ENCODE measurements at regions not wholly inside any gene's neighbourhood (a gene's known extent, or its start where the extent isn't known, plus 50 kb on each side); places are given as distances from the start of the nearest gene placed in this dataset.

DNA sequence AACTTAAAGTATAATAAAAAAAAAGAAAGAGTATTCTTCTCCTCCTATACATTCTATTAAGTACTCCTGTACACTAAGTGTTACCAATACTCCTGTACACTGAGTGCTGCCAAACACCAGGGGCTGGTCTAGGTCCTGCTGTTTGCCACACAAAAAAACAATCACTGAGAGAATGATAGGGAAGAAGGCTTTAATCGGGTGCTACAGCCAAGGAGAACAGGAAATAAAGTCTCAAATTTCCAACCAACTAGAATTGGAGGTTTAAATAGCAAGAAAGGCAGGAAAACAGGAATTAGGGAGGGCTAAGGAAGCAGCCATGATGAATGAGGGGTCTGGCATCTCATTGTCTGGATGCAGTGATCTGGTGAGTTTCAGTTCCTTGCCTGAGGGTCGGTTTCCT is 239.8 kb downstream of the ZNF674 start:
- no peak for DNase-seq (ENCODE audit: low read depth in 2 of 3, low spot score in 2 of 3)

- no peak for DNase-seq (ENCODE audit: low read depth in 2 of 3, low spot score in 2 of 3)
These were observed 243.3 kb downstream of the ZNF674 start for GRCh38 chrX:46301903-46302302.

DNA sequence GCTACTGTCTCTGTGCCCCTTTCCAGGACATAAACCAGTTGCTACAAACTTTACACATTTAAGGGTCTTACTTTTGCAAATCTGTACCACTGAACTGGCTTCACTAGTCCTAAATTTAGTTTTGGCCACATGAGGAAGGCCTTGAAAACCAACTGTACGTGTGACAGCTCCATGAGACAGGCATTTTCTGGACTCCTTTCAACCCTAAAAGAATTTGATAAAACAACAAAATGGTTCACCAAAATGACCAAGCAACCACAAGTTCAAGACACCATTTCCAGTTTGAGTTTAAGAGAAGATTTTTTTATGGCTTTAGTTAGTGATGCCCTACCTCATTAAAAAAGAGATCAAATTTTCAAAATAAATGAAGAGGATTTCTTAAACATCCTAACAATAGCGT is 246.4 kb downstream of the ZNF674 start:
- DNase-seq (ENCODE audit: low read depth in 2 of 3, low spot score in 2 of 3), result no peak

DNA sequence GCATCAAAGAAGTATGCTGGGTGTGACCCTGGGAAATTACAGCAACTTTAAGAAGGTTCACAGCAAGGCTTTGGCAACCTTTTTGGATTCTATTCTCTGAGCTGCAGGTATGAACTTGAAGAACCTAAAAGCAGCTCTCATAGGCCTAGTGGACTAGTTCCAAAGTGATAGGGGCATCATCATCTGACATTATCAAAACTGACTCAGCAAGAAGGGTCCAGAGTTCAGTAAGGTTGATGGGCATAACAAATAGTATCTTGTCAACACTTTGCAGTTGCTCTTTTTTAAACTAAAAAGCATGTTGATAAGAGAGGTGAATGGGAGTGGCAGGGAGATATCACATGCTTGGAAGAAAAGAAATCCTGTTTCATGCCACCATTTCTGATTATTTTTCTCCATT is 249.3 kb downstream of the ZNF674 start:
- DNase-seq (ENCODE audit: low read depth in 2 of 3, low spot score in 2 of 3), result no peak

- no peak for DNase-seq (ENCODE audit: low read depth in 2 of 3, low spot score in 2 of 3)
These were observed 251.0 kb downstream of the ZNF674 start for GRCh38 chrX:46294234-46294633.

DNA sequence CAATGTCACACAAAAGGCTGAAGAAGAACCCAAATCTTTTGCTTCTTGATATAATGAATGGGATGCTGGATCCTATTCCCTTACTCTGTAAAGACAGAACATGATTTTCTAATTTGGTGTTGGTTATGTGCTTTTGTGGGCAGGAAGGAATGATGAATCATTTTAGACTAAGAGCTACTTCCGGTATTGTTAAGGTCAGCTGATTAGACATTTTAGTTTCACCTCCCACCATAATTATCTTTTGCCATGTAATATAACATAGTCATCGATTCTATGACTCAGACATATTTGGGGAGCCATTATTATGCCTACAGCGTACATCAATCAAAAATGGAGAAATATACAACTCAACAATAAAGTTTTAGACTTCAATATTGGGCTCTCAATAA is 265.3 kb downstream of the ZNF674 start:
- DNase-seq (ENCODE audit: low read depth in 2 of 3, low spot score in 2 of 3), result no peak

DNA sequence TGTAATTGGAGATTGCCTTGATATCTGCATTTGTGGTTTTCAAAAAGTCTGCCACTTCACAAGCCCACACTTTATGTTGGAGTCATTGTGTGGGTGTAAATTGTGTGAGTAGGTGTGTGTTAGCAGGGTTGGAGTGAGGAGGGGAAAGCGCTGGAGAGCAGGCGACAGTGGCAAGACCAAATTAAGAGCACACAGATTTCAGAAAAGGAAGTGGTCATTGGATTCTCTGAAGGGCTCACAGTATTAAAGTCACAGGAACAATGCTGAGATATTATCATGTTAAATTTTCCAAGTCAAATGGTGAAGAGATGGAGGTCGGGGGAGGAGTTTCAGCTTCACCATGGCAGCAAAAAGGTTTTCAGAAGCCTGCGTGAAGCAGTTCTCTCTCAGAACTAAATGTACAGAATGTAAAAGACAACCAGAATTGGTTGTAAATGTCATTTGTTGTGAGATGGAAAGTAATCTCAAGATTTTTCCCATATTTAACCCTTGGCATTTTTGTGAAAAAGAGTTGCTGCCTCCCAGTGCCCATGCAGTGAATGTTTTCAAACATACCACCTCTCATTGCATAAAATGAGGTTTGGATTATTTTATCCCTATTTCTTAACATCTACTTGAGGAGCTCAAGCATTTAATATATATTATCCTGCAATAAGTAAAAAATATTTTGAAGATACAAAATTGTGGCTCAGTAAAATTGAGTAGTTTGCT is 265.9 kb downstream of the ZNF674 start:
- DNase-seq (ENCODE audit: low read depth in 2 of 3, low spot score in 2 of 3), result no peak

DNA sequence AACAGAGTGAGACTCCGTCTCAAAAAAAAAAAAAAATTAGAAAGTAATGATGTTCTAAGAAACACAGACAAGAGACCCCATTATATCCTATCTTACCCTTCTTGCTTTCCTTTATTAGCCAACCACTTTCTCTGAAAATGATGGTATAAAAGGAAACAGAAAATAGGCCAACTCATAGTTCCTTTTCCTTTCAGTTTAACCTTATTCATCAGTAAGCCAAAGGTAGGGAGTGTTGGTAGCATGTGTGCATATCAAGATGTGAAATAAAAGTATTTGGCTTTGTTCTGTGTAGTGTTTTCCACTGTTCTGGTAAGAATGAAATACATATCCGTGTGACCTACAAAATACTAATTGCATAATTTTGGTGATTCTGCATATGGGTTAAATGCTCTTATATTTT is 266.6 kb downstream of the ZNF674 start:
- DNase-seq (ENCODE audit: low read depth in 2 of 3, low spot score in 2 of 3), result no peak

DNA sequence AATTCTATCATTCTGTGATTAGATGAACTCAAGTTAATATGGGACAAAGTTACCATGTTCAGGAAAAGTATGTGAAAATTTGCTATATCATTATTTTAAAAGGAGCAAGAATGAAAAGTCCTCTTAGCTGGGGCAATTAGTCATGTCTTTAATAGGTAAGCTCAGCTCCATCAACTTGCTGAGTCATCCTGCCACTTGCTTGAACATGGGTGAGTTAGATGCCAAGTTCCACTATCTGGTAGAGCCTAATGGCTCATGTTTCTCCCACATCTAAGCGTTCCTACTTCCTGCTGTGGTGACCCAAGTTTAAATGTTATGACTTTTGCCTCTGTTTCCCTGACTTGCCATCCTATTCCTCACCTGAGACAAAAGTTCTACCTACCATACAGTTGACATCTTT is 276.8 kb downstream of the ZNF674 start:
- DNase-seq (ENCODE audit: low read depth in 2 of 3, low spot score in 2 of 3), result no peak

DNA sequence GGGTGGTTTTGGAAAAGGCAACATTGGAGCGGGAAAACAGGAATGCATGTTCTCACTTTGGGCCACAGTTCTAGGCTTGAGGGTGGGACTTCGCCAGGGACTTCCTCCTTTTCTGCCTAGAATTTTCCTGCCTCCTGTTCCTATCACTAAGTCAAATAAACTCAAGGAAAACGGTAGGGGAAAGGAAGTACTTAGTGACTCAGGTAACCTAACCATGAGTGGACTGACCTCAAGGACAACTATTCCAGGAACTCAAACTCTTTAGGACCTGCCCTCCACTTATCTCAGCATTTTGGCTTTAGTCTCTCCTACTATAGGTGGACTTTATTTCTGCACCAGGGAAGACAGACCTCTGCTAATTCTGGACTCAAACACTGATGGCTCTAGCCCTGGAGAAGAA is 281.7 kb downstream of the ZNF674 start:
- DNase-seq (ENCODE audit: low read depth in 2 of 3, low spot score in 2 of 3), result no peak

DNA sequence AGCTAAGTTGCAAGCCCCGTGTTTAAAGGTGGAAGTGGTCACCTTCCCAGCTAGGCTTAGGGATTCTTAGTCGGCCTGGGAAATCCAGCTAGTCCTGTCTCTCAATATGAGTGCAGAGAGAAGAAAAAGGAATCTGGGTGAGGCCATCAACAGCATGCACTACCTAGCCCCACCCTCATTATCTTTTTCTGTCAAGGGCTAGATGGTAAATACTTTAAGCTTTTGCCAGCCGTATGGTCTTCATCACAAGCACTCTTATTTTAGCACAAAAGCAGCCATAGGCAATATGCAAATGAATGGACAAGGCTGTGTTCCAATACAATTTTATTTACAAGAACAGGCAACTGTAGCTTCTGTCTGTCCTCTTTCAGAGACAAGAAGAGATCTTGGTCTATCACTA is 282.9 kb downstream of the ZNF674 start:
- no peak for DNase-seq (ENCODE audit: low read depth in 2 of 3, low spot score in 2 of 3)

GRCh38 chrX:46260499-46260898 is 284.7 kb downstream of the ZNF674 start:
- DNase-seq (ENCODE audit: low read depth in 2 of 3, low spot score in 2 of 3), result no peak

GRCh38 chrX:46258356-46258755 is 286.9 kb downstream of the ZNF674 start:
- no peak for DNase-seq (ENCODE audit: low read depth in 2 of 3, low spot score in 2 of 3)

DNA sequence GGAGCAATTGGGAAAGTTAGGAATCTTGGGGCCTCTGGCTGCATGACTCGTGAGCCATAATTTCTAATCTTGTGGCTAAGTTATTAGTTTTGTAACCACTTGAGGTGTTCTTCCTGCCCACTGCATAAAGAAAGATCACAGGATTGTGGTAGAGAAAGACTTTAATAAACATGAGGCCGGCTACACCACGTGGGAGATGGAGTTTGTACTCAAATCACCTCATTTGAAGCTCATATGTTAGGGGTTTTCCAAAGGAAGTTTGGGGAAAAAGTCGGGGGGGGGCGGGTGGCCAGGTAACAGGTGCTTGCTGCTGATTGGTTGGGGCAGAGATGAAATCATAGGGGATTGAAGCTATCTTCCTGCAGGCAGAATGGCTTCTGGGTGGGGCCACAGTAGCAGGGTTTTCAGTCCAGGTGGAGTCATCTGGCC is 287.8 kb downstream of the ZNF674 start:
- DNase-seq (ENCODE audit: low read depth in 2 of 3, low spot score in 2 of 3), result no peak

DNA sequence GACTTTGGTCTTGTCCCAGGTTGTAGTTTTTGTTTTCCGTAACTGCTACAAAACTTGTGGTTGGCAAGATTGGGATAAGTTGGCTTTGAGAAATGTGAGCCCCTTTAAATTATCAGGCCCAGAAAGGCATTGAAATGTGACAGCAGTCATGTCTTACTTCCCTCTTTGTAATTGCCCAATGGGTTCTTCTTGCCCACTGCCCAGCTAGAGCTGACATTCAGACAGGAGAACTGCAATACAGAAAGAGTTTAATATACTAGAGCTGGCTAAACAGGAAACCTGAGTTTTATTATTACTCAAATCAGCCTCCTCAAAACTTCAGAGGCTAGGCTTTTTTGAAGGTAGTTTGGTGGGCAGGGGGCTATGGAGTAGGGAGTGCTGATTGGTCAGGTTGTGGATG is 288.3 kb downstream of the ZNF674 start:
- no peak for DNase-seq (ENCODE audit: low read depth in 2 of 3, low spot score in 2 of 3)

DNA sequence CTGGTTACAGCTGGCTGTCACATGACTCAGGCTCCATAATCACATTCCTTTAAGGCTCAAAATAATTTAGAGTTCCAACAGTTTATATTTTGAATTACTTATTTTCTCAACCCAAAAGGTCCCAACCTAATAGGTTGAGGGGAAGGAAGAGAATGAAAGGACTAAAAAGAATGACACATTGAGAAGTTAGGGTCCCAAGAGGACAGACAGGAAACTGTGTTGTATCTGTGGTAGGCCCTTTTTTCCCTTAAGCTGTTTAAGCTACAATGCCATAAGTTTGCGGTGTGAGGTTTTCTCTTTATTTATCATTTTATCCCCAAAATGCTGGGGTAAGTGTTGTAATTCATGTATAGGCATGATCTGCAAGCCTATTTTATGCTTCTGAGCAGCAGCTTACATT is 290.2 kb downstream of the ZNF674 start:
- DNase-seq (ENCODE audit: low read depth in 2 of 3, low spot score in 2 of 3), result no peak

DNA sequence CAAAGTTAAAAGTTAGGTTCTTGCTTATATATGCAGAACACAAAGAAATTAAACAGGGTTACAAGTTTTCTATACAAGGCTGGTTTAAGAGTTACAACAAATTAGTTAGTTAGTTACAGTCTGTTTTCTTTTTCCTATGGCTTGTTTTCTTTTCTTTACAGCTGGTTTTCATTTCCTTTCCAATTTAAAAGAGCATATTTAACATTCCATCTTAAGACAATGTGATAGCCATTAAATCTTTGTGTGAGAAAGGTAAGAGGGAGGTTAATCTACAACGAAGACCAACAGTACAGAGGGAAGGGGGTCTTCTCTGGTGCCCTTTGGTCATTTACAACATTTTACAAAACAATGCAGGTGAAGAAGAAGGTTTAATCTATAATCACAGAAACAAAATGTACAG is 290.6 kb downstream of the ZNF674 start:
- DNase-seq (ENCODE audit: low read depth in 2 of 3, low spot score in 2 of 3), result no peak

GRCh38 chrX:46251755-46252154 is 293.5 kb downstream of the ZNF674 start:
- no peak for DNase-seq (ENCODE audit: low read depth in 2 of 3, low spot score in 2 of 3)

DNA sequence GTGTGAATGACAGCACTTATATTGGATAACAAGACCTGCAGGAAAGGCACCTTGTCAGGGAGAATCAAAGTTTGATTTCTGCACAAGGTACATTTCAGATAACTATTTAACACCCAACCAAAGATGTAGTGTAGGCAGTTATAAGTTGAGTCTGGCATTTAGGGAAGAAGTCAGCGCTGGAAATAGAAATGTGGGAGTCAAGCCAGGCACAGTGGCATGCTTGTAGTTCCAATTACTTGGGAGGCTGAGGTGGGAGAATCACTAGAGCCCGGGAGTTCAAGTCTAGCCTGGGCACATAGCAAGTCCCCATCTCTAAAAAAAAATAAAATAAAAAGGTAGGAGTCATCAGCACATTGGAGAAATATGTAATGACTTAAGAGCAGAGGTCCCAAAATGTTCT is 295.1 kb downstream of the ZNF674 start:
- DNase-seq (ENCODE audit: low read depth in 2 of 3, low spot score in 2 of 3), result no peak

DNA sequence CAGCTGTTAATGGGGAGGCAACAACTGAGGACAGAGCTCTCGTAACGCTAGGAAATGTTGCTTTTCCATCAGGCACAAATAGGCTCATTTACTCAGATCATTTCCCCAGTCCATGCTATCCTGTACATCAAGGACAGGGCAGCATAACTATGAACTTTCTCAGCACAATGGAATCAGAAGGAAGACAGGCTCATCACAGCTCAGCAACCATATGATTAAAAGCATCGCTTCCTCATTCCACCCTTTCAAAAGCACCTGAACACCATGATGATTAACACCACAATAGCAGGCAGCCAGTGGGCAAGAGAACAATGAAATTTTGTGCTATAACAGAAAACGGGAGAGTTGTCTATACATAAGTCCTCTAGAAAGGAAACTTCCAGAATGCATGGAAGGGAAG is 297.8 kb downstream of the ZNF674 start:
- no peak for DNase-seq (ENCODE audit: low read depth in 2 of 3, low spot score in 2 of 3)

DNA sequence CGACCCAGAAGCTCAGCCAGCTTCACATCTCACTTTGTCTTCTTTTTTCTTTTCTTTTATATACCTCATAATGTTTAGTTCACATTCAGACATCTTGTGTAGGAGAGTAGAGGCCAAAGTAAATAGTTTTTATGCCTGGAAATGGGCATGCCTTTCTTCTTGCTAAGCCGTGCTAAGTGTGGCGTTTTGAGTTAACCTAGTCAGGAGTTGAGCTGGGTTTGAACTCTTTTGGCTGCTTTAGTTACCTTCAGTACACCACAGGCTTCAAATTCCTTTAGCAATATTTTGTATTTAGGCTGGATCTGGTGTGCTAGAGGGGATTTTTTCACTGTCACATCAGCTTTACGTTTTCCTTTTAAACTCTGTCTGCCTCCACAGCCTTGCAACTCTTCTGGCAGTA is 300.8 kb downstream of the ZNF674 start:
- DNase-seq (ENCODE audit: low read depth in 2 of 3, low spot score in 2 of 3), result no peak

DNA sequence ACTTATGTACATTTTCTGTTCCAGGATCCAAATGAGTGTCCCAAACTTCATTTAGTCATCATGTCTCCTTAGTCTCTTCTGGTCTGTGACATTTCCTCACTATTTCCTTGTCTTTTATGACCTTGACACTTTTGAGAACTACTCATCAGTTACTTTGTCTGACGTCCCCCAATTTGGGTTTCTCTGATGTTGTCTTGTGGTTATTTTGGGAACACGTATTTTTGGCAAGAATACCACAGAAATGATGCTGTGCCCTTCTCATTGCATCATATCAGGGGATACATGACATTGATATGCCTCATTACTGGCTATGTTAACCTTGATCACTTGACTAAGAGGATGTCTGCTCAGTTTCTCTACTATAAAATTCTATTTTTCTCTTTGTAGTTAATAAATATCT is 308.8 kb downstream of the ZNF674 start:
- DNase-seq (ENCODE audit: low read depth in 2 of 3, low spot score in 2 of 3), result no peak

GRCh38 chrX:46235778-46236177 is 309.4 kb downstream of the ZNF674 start:
- DNase-seq (ENCODE audit: low read depth in 2 of 3, low spot score in 2 of 3), result no peak

DNA sequence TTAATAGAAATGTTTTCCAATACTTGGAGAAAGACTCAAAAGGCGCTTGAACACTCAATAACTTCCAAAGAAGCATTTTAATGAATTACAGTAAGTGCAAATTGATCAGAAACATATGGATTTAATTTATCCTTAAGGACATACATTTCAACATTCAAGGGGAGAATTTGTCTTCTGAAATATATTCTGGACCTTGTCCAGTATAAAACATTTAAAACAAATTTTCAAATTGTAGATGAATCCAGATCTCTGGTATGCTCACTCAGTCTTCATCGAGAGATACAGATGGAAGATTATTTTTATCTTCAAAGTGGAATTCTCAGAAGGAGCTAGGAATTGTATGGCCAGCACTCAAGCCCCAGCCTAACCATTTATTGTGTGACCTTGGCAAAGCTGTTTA is 310.4 kb downstream of the ZNF674 start:
- no peak for DNase-seq (ENCODE audit: low read depth in 2 of 3, low spot score in 2 of 3)

All from activated CD8-positive, alpha-beta memory T cell treated with anti-CD3 and anti-CD28 coated beads for 48 hours (primary cell).